Caki2 (cell line): ENCODE measurements at regions not wholly inside any gene's neighbourhood (a gene's known extent, or its start where the extent isn't known, plus 50 kb on each side); places are given as distances from the start of the nearest gene placed in this dataset.

ENCODE experiments used
- DNase-seq: peaks from one replicate; pipeline ENCODE4 v3.0.0-alpha.2; 2015; ENCODE audit warnings: low read depth
- in situ Hi-C: cut with HindIII; loops from 2 replicates; pipeline ENCODE4 v1.10.0; 2016; ENCODE audit warnings: low sequenced_read_pairs, low pct_unique_long_range_greater_than_20kb, mixed read lengths

- in situ Hi-C loops, result no loop called here
- no peak for DNase-seq
These were observed 124.5 kb downstream of the PTCSC3 start for GRCh38 chr14:36052063-36052462.

- in situ Hi-C loops, result no loop called here
- no peak for DNase-seq
These were observed 127.9 kb downstream of the PTCSC3 start for GRCh38 chr14:36048667-36049066.

GRCh38 chr14:36047912-36048311 is 128.6 kb downstream of the PTCSC3 start:
- no peak for DNase-seq

GRCh38 chr14:36035675-36036074 is 140.8 kb downstream of the PTCSC3 start:
- DNase-seq, result no peak
- in situ Hi-C loops, result no loop called here

More at GRCh38 chr14:36047912-36048311, 128.6 kb downstream of the PTCSC3 start:
- in situ Hi-C loops, result no loop called here

- no peak for DNase-seq
- in situ Hi-C loops, result no loop called here
These were observed 147.9 kb downstream of the PTCSC3 start for GRCh38 chr14:36028665-36029064.

GRCh38 chr14:36028218-36028617 is 148.3 kb downstream of the PTCSC3 start:
- DNase-seq, result no peak
- in situ Hi-C loops, result no loop called here

- in situ Hi-C loops, result no loop called here
- DNase-seq, result no peak
These were observed 149.2 kb downstream of the PTCSC3 start for GRCh38 chr14:36027354-36027753.

GRCh38 chr14:36022765-36023410 is 153.6 kb downstream of the PTCSC3 start:
- in situ Hi-C loops, result no loop called here
- DNase-seq, result no peak

- no peak for DNase-seq
- in situ Hi-C loops, result no loop called here
These were observed 154.8 kb downstream of the PTCSC3 start for GRCh38 chr14:36021591-36022320.

GRCh38 chr14:36021030-36021422 is 155.5 kb downstream of the PTCSC3 start:
- in situ Hi-C loops, result no loop called here
- DNase-seq, result no peak

- DNase-seq, result no peak
- in situ Hi-C loops, result no loop called here
These were observed 156.1 kb downstream of the PTCSC3 start for GRCh38 chr14:36020120-36021029.

- DNase-seq, result no peak
- in situ Hi-C loops, result no loop called here
These were observed 157.4 kb downstream of the PTCSC3 start for GRCh38 chr14:36019126-36019525.

GRCh38 chr14:36014236-36014635 is 162.3 kb downstream of the PTCSC3 start:
- in situ Hi-C loops, result no loop called here
- DNase-seq, result no peak

- in situ Hi-C loops, result no loop called here
- no peak for DNase-seq
These were observed 163.0 kb downstream of the PTCSC3 start for GRCh38 chr14:36013483-36013882.

- in situ Hi-C loops, result no loop called here
- no peak for DNase-seq
These were observed 163.9 kb downstream of the PTCSC3 start for GRCh38 chr14:36012621-36013020.

GRCh38 chr14:36009643-36010042 is 166.9 kb downstream of the PTCSC3 start:
- no peak for DNase-seq
- in situ Hi-C loops, result no loop called here

- in situ Hi-C loops, result no loop called here
- no peak for DNase-seq
These were observed 169.9 kb downstream of the PTCSC3 start for GRCh38 chr14:36006623-36007022.

- in situ Hi-C loops, result no loop called here
- no peak for DNase-seq
These were observed 170.9 kb downstream of the PTCSC3 start for GRCh38 chr14:36005670-36006069.

GRCh38 chr14:36001936-36002335 is 174.6 kb downstream of the PTCSC3 start:
- no peak for DNase-seq

More at GRCh38 chr14:36001936-36002335, 174.6 kb downstream of the PTCSC3 start:
- in situ Hi-C loops, result no loop called here
